ENCODE measurements at regions not wholly inside any gene's neighbourhood (a gene's known extent, or its start where the extent isn't known, plus 50 kb on each side); places are given as distances from the start of the nearest gene placed in this dataset.

DNA sequence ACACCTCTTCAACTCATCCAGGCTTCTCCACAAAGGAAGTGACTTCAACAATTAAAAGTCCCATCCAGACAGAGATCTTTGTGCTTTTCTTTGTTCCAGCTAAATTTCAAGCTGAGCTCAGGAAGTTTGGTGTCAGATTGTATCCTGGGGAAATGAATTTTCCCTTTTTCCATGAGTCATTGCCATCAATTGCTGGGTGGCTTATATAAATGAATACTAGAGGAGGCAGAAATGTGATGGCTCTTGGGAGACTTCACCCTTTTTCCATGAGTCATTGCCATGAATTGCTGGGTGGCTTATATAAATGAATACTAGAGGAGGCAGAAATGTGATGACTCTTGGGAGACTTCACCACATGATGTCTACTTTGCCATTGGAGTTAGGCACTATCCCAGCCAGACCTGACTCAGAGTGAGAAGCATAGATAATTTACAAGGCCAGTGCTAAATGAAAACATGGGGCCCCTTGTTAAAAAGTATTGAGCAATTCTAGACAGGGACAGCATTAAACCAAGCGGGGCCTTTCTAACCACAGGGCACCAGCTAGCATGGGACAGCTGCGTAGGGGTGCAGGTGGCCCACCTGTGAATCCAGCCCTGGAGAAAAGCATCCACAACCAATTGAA is 339.2 kb upstream of the PODXL start:
- TF ChIP-seq, protein P1, sequence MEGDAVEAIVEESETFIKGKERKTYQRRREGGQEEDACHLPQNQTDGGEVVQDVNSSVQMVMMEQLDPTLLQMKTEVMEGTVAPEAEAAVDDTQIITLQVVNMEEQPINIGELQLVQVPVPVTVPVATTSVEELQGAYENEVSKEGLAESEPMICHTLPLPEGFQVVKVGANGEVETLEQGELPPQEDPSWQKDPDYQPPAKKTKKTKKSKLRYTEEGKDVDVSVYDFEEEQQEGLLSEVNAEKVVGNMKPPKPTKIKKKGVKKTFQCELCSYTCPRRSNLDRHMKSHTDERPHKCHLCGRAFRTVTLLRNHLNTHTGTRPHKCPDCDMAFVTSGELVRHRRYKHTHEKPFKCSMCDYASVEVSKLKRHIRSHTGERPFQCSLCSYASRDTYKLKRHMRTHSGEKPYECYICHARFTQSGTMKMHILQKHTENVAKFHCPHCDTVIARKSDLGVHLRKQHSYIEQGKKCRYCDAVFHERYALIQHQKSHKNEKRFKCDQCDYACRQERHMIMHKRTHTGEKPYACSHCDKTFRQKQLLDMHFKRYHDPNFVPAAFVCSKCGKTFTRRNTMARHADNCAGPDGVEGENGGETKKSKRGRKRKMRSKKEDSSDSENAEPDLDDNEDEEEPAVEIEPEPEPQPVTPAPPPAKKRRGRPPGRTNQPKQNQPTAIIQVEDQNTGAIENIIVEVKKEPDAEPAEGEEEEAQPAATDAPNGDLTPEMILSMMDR (IDR thresholded peaks at IDR 0.05; ENCODE audit: partially characterized antibody, unreplicated experiment), result no peak
- H3K9me3 Mint-ChIP-seq (ENCODE audit: unreplicated experiment), result peaks cover 4% of the 10 kb centered on the region
- H3K4me3 Mint-ChIP-seq (ENCODE audit: unreplicated experiment), result no peak overlapping the region
- no peaks in the 10 kb centered on the region for H3K36me3 Mint-ChIP-seq (ENCODE audit: unreplicated experiment)
- peaks cover 13% of the 10 kb centered on the region for H3K4me1 Mint-ChIP-seq (ENCODE audit: low read depth, unreplicated experiment)
- H3K27ac Mint-ChIP-seq (ENCODE audit: unreplicated experiment), result no peak overlapping the region
- no peaks in the 10 kb centered on the region for H3K27me3 Mint-ChIP-seq (ENCODE audit: unreplicated experiment)
- no peak for DNase-seq

DNA sequence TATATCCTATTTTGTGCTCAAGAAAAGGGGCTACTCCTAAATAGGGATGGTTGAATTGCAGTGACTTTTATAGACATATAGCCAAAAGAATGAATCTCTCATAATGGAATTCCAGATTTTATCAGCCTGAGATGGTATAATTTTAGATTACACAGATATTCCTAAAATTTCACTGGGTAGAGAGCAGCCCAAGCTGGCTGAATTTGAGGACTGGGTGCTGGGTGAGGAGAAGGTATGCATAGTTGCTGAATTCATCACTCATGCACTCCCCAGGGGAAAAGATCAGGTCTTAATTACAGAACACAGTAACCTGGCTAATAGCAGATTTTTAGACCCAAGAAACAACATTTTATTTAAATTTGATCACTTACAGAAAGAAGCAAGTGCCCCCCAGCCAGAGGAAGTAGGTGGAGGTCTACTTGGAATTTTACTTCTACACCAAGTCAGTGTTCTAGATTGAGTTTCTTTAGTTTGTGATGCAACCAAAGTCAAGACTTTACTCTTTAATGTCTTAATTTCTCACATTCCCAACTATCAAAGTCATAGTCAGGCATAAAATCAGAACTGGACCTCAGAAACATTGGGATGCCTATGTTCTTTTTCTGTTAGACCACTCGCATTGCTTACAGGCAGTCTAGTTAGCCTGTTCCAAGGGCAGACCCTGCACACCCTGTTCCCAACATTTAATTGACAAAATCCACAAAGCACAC is 337.4 kb upstream of the PODXL start:
- Mint-ChIP-seq H3K9me3 (ENCODE audit: unreplicated experiment) (peaks cover 6% of the 10 kb centered on the region), H3K4me1 (ENCODE audit: low read depth, unreplicated experiment) (peaks cover 10% of the 10 kb centered on the region), H3K27ac (ENCODE audit: unreplicated experiment) (no peak overlapping the region), H3K4me3 (ENCODE audit: unreplicated experiment) (no peak overlapping the region), H3K36me3 (ENCODE audit: unreplicated experiment) (no peaks in the 10 kb centered on the region), H3K27me3 (ENCODE audit: unreplicated experiment) (no peaks in the 10 kb centered on the region)
- DNase-seq, result no peak
- TF ChIP-seq, protein P1 (IDR thresholded peaks at IDR 0.05; ENCODE audit: partially characterized antibody, unreplicated experiment), result no peak

DNA sequence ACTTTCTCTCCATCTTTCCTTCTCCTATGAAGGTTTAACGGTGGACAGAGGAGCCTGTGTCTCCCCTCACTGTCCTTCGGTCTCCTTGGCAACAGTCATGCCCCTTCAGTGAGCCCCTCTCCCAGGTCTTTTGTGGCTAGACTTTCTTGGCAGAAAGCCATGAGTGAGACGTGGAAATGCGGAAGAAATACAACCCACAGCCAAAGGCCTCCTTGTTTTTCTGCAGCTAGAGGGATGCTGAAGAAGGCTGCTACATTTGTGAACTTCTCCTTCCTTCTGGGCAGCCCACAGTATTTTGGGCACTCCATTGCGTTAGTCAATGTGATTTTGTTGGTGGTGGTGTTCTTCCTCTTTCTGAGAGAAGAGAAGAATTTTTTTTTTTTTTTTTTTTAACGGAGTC is 333.7 kb upstream of the PODXL start:
- TF ChIP-seq, protein P1 (IDR thresholded peaks at IDR 0.05; ENCODE audit: partially characterized antibody, unreplicated experiment), result no peak
- no peak for DNase-seq
- peaks cover 14% of the 10 kb centered on the region for H3K36me3 Mint-ChIP-seq (ENCODE audit: unreplicated experiment)
- peaks cover 4% of the 10 kb centered on the region for H3K4me1 Mint-ChIP-seq (ENCODE audit: low read depth, unreplicated experiment)
- no peak overlapping the region for H3K27ac Mint-ChIP-seq (ENCODE audit: unreplicated experiment)
- no peak overlapping the region for H3K4me3 Mint-ChIP-seq (ENCODE audit: unreplicated experiment)
- peaks cover 2% of the 10 kb centered on the region for H3K9me3 Mint-ChIP-seq (ENCODE audit: unreplicated experiment)
- no peaks in the 10 kb centered on the region for H3K27me3 Mint-ChIP-seq (ENCODE audit: unreplicated experiment)

DNA sequence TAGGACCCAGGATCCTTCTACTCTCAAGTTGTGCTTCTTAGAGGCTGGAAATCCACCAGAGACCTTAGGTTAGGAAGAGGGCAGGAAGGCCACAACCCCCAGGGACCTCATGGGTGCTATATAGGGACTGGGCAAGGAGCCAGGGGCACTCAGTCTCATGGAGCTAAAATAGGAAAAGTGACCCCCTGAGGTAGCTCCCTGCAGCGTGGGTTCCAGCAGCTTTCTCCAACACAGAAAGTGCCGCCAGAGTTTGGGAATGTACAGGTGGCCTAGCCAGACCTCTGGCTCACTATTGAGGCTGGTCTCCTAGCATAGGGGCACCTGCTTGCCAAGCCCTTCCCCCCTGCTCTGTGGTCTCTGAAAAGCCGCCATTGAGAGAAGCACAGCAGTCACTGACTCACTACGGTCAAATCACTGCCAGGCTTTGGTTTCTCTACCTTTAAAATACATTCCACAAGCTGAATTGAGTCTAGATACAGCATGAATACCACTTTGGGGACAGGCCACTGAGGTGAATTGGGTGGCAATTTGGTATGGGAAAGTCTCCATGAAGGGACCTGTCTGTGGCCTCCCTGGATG is 333.2 kb upstream of the PODXL start:
- Mint-ChIP-seq H3K27ac (ENCODE audit: unreplicated experiment) (no peak overlapping the region), H3K4me3 (ENCODE audit: unreplicated experiment) (no peak overlapping the region), H3K27me3 (ENCODE audit: unreplicated experiment) (no peaks in the 10 kb centered on the region), H3K36me3 (ENCODE audit: unreplicated experiment) (peaks cover 15% of the 10 kb centered on the region), H3K9me3 (ENCODE audit: unreplicated experiment) (peaks cover 2% of the 10 kb centered on the region), H3K4me1 (ENCODE audit: low read depth, unreplicated experiment) (peaks cover 4% of the 10 kb centered on the region)
- DNase-seq, result no peak
- TF ChIP-seq, protein P1 (IDR thresholded peaks at IDR 0.05; ENCODE audit: partially characterized antibody, unreplicated experiment), result no peak

DNA sequence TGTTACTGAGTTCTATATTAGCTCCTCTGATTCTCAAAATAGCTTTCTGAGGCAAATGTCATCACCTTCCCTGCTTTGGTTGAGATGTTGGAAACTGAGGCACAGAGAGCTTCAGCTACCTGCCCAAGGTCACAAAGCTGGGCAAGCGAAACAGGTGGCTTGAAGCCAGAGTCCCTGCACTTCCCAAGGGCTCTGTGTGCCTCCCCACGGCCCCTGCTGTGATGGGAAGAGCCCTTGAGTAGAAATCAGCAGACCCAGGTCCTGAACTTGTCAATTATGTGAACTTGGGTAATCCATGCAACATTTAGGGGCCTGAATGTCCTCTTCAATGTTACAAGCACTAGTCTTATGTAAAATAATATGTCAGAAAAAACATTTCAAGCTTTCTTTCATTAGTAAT is 327.3 kb upstream of the PODXL start:
- Mint-ChIP-seq H3K4me3 (ENCODE audit: unreplicated experiment) (no peak overlapping the region), H3K27me3 (ENCODE audit: unreplicated experiment) (peaks cover 5% of the 10 kb centered on the region), H3K36me3 (ENCODE audit: unreplicated experiment) (peaks cover 15% of the 10 kb centered on the region), H3K9me3 (ENCODE audit: unreplicated experiment) (peaks cover 2% of the 10 kb centered on the region), H3K4me1 (ENCODE audit: low read depth, unreplicated experiment) (peaks cover 6% of the 10 kb centered on the region), H3K27ac (ENCODE audit: unreplicated experiment) (no peak overlapping the region)
- DNase-seq, result no peak
- TF ChIP-seq, protein P1 (IDR thresholded peaks at IDR 0.05; ENCODE audit: partially characterized antibody, unreplicated experiment), result no peak
